ENCODE measurements at regions not wholly inside any gene's neighbourhood (a gene's known extent, or its start where the extent isn't known, plus 50 kb on each side); places are given as distances from the start of the nearest gene placed in this dataset.

DNA sequence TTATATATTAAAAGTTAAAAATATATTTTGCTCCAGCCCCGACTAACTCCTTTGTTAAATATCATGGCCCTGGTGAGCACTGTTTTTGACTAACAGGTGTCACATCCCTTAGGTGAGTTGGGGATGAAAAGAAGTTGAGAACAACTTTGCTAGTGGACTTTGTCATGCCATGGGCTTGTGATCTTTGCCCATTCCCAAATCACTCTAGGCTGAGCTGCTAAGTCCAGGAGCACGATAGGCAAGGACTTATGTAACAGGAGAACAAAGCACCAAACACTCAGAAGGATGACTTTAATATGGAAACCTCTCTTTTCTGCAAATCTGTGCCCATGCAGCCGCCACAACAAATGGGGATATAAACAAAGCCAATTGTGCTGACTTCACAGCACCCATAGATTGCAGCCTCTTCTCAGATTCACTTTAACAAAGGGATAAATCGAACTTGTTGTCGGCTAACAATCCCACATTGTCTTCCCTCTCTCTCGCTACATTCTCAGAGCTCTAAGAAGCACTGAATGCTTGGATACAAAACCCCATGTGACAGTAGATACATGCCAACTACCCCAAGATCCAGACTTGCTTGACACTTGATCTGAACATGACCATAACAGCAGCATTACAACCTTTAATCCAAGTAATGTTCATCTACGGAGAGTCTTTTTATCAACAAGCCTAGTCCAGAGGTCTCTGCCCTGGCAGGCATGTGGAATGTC lies 86.8 kb upstream of the CD180 start:
- Histone ChIP-seq H3F3A (ENCODE audit: control insufficient read depth, insufficient read depth) (no peaks in the 10 kb centered on the region), H3K4me3 (ENCODE audit: low read length) (no peak overlapping the region), H3K27me3 (ENCODE audit: control insufficient read depth, low read length) (no peaks in the 10 kb centered on the region), H4K20me1 (ENCODE audit: control insufficient read depth, insufficient read depth, low read depth, low read length) (no peaks in the 10 kb centered on the region), H3K4me2 (ENCODE audit: low read length) (no peak overlapping the region), H3K9me3 (ENCODE audit: control insufficient read depth, insufficient read depth, low read length) (peaks cover 1% of the 10 kb centered on the region; the same call in 1 of the 2 replicates), H3K36me3 (ENCODE audit: control insufficient read depth, low read length) (no peaks in the 10 kb centered on the region), H3K9me2 (replicated peaks; ENCODE audit: control insufficient read depth, low read length) (no peaks in the 10 kb centered on the region), H3K4me1 (ENCODE audit: control insufficient read depth, low read length) (no peaks in the 10 kb centered on the region), H3K79me2 (ENCODE audit: control insufficient read depth, low read length) (no peaks in the 10 kb centered on the region), H3K27ac (ENCODE audit: low read depth, low read length) (no peak overlapping the region)
- TF ChIP-seq CTCF (IDR thresholded peaks at IDR 0.05; ENCODE audit: low read depth, low read length, poor library complexity, severe bottlenecking) (no peak), EZH2phosphoT487 (IDR thresholded peaks at IDR 0.05; ENCODE audit: borderline replicate concordance, low read length) (no peak)

DNA sequence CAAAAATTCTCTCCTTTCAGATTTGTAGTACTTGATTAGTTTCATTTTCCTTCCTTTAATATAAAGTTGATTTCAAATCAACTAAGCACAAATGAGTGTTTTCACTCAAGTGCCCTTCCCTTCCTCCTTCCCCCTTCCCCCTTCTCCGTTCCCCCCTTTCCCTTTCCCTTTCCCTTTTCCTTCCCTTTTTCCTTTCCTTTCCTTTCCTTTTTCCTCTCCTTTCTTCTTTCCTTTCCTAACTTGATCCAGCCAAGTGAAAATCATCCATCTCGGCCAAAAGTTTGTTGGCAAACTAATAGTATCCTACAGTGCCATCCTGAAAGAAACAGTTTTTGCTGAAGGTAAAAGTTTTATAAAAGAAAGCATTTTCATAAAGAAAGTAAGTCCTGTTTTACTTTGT lies 85.3 kb upstream of the CD180 start:
- Histone ChIP-seq H3K4me3 (ENCODE audit: low read length) (no peak overlapping the region), H3K27ac (ENCODE audit: low read depth, low read length) (no peak overlapping the region), H3K9me3 (ENCODE audit: control insufficient read depth, insufficient read depth, low read length) (peaks cover 4% of the 10 kb centered on the region; the same call in 1 of the 2 replicates), H3K9me2 (replicated peaks; ENCODE audit: control insufficient read depth, low read length) (no peaks in the 10 kb centered on the region), H3K4me2 (ENCODE audit: low read length) (no peak overlapping the region), H3F3A (ENCODE audit: control insufficient read depth, insufficient read depth) (no peaks in the 10 kb centered on the region), H4K20me1 (ENCODE audit: control insufficient read depth, insufficient read depth, low read depth, low read length) (no peaks in the 10 kb centered on the region), H3K79me2 (ENCODE audit: control insufficient read depth, low read length) (no peaks in the 10 kb centered on the region), H3K4me1 (ENCODE audit: control insufficient read depth, low read length) (no peaks in the 10 kb centered on the region), H3K36me3 (ENCODE audit: control insufficient read depth, low read length) (no peaks in the 10 kb centered on the region), H3K27me3 (ENCODE audit: control insufficient read depth, low read length) (no peaks in the 10 kb centered on the region)
- no peak for TF ChIP-seq EZH2phosphoT487 (IDR thresholded peaks at IDR 0.05; ENCODE audit: borderline replicate concordance, low read length)
- no peak for TF ChIP-seq CTCF (IDR thresholded peaks at IDR 0.05; ENCODE audit: low read depth, low read length, poor library complexity, severe bottlenecking)

DNA sequence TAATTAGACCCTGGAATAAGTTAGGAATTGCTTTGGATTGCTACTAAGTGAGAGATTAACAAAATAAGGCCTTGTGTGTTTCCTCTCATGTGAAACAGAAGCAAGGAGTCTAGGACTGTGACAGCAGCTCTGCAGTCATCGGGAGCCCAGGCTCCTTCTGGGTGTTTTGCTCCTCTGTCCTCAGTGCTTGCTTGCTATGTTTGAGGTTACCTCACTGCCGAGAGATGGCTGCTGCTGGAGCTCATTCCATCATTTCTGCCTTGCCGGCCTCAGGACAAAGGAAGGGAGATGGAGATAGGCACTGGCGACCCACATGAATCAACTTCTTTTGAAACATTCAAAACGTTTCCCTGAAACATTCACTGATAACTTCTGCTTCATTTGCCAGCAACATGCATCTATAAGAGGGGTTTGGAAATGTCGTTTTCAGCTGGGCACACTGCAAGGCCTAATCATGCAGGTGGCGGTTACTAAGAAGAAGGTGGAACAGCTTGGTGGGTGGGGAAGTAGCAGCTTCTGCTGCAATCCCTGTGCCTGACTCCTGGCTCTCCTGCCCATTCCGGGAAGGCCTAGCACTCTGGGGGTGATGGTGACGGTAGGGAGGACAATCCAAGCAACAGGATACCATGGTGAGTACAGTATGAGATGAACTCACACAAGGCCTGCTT lies 77.2 kb upstream of the CD180 start:
- no peak overlapping the region for H3K4me3 ChIP-seq (ENCODE audit: low read length)
- H3K4me2 ChIP-seq (ENCODE audit: low read length) = no peak overlapping the region
- H3K9me2 ChIP-seq (replicated peaks; ENCODE audit: control insufficient read depth, low read length) = no peaks in the 10 kb centered on the region
- no peaks in the 10 kb centered on the region for H4K20me1 ChIP-seq (ENCODE audit: control insufficient read depth, insufficient read depth, low read depth, low read length)
- no peaks in the 10 kb centered on the region for H3K4me1 ChIP-seq (ENCODE audit: control insufficient read depth, low read length)
- H3K27ac ChIP-seq (ENCODE audit: low read depth, low read length) = no peak overlapping the region
- H3K36me3 ChIP-seq (ENCODE audit: control insufficient read depth, low read length) = no peaks in the 10 kb centered on the region
- H3K9me3 ChIP-seq (ENCODE audit: control insufficient read depth, insufficient read depth, low read length) = peaks cover 4% of the 10 kb centered on the region; the same call in 1 of the 2 replicates
- no peaks in the 10 kb centered on the region for H3K79me2 ChIP-seq (ENCODE audit: control insufficient read depth, low read length)
- H3K27me3 ChIP-seq (ENCODE audit: control insufficient read depth, low read length) = no peaks in the 10 kb centered on the region
- no peak for TF ChIP-seq CTCF (IDR thresholded peaks at IDR 0.05; ENCODE audit: low read depth, low read length, poor library complexity, severe bottlenecking)
- no peak for TF ChIP-seq EZH2phosphoT487 (IDR thresholded peaks at IDR 0.05; ENCODE audit: borderline replicate concordance, low read length)
- no peaks in the 10 kb centered on the region for H3F3A ChIP-seq (ENCODE audit: control insufficient read depth, insufficient read depth)

All from DOHH2 (cell line).